ENCODE measurements at regions not wholly inside any gene's neighbourhood (a gene's known extent, or its start where the extent isn't known, plus 50 kb on each side); places are given as distances from the start of the nearest gene placed in this dataset.

DNA sequence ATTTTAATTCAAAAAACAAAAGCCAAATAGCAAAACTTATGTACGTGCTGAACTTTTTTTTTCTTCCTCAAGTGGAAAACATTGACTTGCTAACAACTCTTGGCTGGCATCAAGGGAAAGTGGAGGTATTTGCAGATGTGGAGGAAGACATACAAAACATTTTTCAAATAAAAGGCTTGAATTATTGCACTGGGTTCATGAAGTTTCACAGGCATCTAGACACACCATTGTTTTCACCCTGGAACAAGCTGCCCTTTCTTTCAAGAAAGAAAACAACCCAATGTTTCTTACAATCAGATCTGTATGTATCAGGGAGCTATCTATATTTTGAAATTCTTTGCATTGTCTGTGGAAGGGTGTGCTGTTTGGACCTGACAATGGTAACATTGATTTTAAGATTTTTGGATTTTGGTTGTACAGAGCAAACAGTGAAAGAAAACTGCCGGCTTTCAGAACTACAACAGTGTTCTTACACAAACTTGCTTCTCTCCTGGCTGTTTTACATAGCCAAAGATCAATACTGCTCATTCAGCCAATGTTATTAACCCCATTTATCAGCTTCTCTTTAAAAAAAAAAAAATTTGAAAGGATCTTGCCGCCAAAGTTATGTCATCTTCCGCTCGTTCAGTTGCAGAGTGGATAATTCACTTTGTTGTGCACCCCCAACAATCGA, 187.7 kb upstream of the FOXD3 start (continued):
- TF ChIP-seq, protein P1, sequence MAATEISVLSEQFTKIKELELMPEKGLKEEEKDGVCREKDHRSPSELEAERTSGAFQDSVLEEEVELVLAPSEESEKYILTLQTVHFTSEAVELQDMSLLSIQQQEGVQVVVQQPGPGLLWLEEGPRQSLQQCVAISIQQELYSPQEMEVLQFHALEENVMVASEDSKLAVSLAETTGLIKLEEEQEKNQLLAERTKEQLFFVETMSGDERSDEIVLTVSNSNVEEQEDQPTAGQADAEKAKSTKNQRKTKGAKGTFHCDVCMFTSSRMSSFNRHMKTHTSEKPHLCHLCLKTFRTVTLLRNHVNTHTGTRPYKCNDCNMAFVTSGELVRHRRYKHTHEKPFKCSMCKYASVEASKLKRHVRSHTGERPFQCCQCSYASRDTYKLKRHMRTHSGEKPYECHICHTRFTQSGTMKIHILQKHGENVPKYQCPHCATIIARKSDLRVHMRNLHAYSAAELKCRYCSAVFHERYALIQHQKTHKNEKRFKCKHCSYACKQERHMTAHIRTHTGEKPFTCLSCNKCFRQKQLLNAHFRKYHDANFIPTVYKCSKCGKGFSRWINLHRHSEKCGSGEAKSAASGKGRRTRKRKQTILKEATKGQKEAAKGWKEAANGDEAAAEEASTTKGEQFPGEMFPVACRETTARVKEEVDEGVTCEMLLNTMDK (IDR thresholded peaks at IDR 0.05; ENCODE audit: borderline replicate concordance, insufficient read depth, low read depth, low read length, poor library complexity, severe bottlenecking) = no peak
- TF ChIP-seq KAT7 (CRISPR knock-in tag; IDR thresholded peaks at IDR 0.05; ENCODE audit: borderline replicate concordance) = no peak
- TF ChIP-seq BMI1 (IDR thresholded peaks at IDR 0.05; ENCODE audit: low read length) = no peak
- TF ChIP-seq TGIF2 (CRISPR knock-in tag; IDR thresholded peaks at IDR 0.05) = no peak

DNA sequence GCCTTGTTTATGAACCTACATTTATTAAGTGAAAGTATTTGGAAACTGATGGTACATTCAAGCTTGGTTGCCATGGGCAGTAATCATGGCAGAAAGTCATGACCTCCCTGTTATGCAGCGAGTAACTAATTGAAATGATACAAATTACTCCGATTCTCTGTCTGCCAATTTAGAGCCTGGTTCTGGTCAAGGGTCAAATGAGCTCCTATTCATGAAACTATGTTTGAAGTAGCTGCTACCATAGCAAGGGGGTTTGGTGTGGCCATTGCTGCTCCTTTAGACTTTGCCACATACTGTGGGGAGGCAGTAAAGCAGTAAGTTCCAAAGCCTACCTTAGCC, 187.2 kb upstream of the FOXD3 start:
- H3K27ac ChIP-seq (ENCODE audit: extremely low read depth, low read depth, low read length) = no peak overlapping the region
- no peaks in the 10 kb centered on the region for H4K20me1 ChIP-seq (replicated peaks; ENCODE audit: control insufficient read depth, insufficient read depth, low read length)
- H3K36me3 ChIP-seq (ENCODE audit: control insufficient read depth, insufficient read depth, low read length) = no peaks in the 10 kb centered on the region
- no peak for FAIRE-seq
- ChIA-PET CTCF (ENCODE audit: low intra/inter-chr PET ratio) (no interaction called here), POLR2A (interaction anchor here (0.6 to 1.3 kb wide), 4 partner anchors 10 to 231 kb away, joined by 3 read pairs; no protein-coding TSS in a partner anchor)
- no peaks in the 10 kb centered on the region for H3K9me1 ChIP-seq (ENCODE audit: control insufficient read depth, insufficient read depth, low read length)
- in situ Hi-C loops (cut with MboI) = no loop called here
- 0% methylated on average over 2 of the region's 2 CpGs for WGBS (ENCODE audit: insufficient coverage, low coverage, missing lambda C conversion rate)
- BruUV-seq (replicated peaks) = no TSS peak
- no peak for ATAC-seq
- H3K79me2 ChIP-seq (ENCODE audit: control insufficient read depth, insufficient read depth, low read length) = no peaks in the 10 kb centered on the region
- H3K9ac ChIP-seq (ENCODE audit: insufficient read depth in 1 of 2, low read depth in 2 of 2, low read length in 2 of 2) = no peak overlapping the region
- H3K27me3 ChIP-seq (ENCODE audit: control insufficient read depth in 2 of 2, insufficient read depth in 2 of 2, low read length in 2 of 2) = peaks cover 0 to 4% of the 10 kb centered on the region in 2 experiments; a peak in 1 of 5 replicates
- no peak for DNase-seq (ENCODE audit: extremely low read depth in 1 of 4, low spot score in 3 of 4)
- no peak overlapping the region for H3K4me2 ChIP-seq (ENCODE audit: insufficient read depth, low read length)
- no peak overlapping the region for H3K4me3 ChIP-seq
- no peaks in the 10 kb centered on the region for H3K4me1 ChIP-seq (replicated peaks in 1 of 2; ENCODE audit: control insufficient read depth in 2 of 2, insufficient read depth in 2 of 2, low read length in 2 of 2)
- no peaks in the 10 kb centered on the region for H3K9me3 ChIP-seq (replicated peaks; ENCODE audit: control insufficient read depth, insufficient read depth, low read depth, low read length)
- intact Hi-C loops (cut with micrococcal nuclease) = no loop called here
- H2AFZ ChIP-seq (ENCODE audit: low read depth, low read length) = no peak overlapping the region
- TF ChIP-seq GABPA (tag; conservative IDR thresholded peaks at IDR 0.05; ENCODE audit: low read depth) = no peak
- TF ChIP-seq WHSC1 (IDR thresholded peaks at IDR 0.05; ENCODE audit: low read length) = no peak

Measured in K562 (cell line).